PFSK-1 (cell line): ENCODE measurements at regions not wholly inside any gene's neighbourhood (a gene's known extent, or its start where the extent isn't known, plus 50 kb on each side); places are given as distances from the start of the nearest gene placed in this dataset.

Source experiments
- FOXP2 ChIP-seq: optimal IDR thresholded peaks from 2 replicates; pipeline ENCODE3; 2011; ENCODE audit warnings: borderline replicate concordance, control low read depth, inconsistent platforms; ENCODE audit not compliant: insufficient read depth; ENCODE audit errors: extremely low read length, extremely low read depth
- POLR2AphosphoS5 ChIP-seq: IDR thresholded peaks from 2 replicates; pipeline ENCODE4 v1.6.1; 2012; ENCODE audit warnings: low read depth, mild to moderate bottlenecking, control low read depth, low read length, moderate library complexity
- SIN3A ChIP-seq: IDR thresholded peaks from 2 replicates; pipeline ENCODE4 v1.6.1; 2012; ENCODE audit warnings: mild to moderate bottlenecking, low read length, moderate library complexity, borderline replicate concordance; ENCODE audit not compliant: insufficient read depth
- TAF1 ChIP-seq: IDR thresholded peaks from 2 replicates; pipeline ENCODE4 v1.6.1; 2012; ENCODE audit warnings: low read length, control low read depth, borderline replicate concordance; ENCODE audit not compliant: insufficient read depth
- TF ChIP-seq, protein P1 (sequence below), 2 experiments: IDR thresholded peaks; 2 replicates each; pipeline versions ENCODE4 v1.6.1 to v1.8.0; 2011 to 2012; ENCODE audit warnings: low read depth in 2 of 2, low read length in 2 of 2, control low read depth in 1 of 2, inconsistent platforms in 1 of 2, mild to moderate bottlenecking in 1 of 2, moderate library complexity in 1 of 2; ENCODE audit not compliant: insufficient read depth in 1 of 2

DNA sequence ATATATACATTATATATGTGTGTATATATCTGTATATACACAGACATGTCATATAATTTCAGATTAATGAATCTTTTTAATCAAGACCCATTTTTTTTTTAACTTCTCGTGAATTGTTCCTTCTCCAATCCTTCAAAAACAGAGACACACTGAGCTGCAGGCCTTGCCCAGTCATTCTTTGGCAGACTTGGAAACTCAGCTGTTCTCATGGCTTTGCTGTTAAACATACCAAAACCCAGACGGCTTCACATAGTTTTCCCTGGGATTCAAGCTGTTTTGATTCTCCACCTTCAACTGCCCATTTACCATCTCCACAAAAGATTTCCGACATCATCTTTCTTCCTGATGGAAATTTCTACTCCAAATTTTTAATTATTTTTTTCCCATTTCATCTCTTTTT is 148.7 kb downstream of the KCNJ2 start:
- TF ChIP-seq TAF1 (no peak), FOXP2 (no peak), POLR2AphosphoS5 (no peak), SIN3A (no peak)
- TF ChIP-seq, protein P1, sequence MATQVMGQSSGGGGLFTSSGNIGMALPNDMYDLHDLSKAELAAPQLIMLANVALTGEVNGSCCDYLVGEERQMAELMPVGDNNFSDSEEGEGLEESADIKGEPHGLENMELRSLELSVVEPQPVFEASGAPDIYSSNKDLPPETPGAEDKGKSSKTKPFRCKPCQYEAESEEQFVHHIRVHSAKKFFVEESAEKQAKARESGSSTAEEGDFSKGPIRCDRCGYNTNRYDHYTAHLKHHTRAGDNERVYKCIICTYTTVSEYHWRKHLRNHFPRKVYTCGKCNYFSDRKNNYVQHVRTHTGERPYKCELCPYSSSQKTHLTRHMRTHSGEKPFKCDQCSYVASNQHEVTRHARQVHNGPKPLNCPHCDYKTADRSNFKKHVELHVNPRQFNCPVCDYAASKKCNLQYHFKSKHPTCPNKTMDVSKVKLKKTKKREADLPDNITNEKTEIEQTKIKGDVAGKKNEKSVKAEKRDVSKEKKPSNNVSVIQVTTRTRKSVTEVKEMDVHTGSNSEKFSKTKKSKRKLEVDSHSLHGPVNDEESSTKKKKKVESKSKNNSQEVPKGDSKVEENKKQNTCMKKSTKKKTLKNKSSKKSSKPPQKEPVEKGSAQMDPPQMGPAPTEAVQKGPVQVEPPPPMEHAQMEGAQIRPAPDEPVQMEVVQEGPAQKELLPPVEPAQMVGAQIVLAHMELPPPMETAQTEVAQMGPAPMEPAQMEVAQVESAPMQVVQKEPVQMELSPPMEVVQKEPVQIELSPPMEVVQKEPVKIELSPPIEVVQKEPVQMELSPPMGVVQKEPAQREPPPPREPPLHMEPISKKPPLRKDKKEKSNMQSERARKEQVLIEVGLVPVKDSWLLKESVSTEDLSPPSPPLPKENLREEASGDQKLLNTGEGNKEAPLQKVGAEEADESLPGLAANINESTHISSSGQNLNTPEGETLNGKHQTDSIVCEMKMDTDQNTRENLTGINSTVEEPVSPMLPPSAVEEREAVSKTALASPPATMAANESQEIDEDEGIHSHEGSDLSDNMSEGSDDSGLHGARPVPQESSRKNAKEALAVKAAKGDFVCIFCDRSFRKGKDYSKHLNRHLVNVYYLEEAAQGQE (IDR thresholded peaks at IDR 0.05; ENCODE audit: insufficient read depth in 1 of 2, low read depth in 2 of 2, low read length in 2 of 2), result no peak

DNA sequence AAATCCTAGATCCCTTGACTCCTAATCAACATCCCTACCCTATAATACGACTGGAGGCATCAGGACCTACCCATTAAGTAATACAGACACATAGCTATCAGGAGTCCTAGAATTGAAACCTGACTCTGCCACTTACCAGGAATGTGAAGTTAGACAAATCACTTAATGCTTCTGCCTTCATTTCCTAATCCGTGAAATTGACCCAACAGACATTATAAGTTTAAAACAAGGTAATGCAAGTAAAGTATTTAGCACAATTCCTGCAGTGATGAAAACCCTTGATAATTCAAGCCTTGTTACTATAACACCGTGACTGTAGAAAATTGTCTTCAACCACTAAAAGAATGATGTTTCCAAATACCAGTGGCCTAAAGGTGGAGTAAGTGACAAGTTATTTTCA is 150.2 kb downstream of the KCNJ2 start:
- TF ChIP-seq TAF1, result no peak
- no peak for TF ChIP-seq SIN3A
- TF ChIP-seq POLR2AphosphoS5, result no peak
- TF ChIP-seq FOXP2, result no peak
- TF ChIP-seq, protein P1 (IDR thresholded peaks at IDR 0.05; ENCODE audit: insufficient read depth in 1 of 2, low read depth in 2 of 2, low read length in 2 of 2), result no peak

DNA sequence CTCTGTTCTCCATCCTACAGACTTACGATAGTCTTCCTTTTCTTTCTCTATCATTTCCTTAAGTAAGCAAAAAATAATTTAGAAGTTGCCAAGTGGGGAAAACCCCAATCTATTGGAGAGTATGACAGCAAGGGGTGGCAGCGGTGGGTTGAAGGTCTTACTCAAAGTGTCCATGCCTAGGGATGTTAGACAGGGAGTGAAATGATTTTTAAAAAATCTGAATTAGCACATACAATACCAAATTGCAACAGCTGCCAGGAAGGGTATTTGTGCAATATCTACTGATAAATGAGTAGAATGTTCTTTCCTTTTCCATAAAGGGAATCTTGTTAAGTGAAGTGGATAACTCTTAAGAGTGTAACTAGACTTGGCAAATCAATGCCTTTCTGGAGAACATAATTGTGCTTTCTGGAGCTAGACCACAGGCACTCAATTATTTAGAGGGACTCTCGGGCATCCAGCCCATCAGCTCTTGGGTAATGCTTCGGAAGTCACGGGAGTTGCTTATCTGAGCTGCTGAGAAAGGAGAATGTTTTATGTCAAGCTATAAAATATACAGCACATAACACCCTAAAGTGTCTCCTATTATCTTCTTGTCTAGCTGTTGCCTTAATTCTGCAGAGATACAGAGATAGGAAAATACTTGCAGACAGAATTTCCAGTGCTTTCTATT is 151.5 kb downstream of the KCNJ2 start:
- TF ChIP-seq POLR2AphosphoS5, result no peak
- no peak for TF ChIP-seq FOXP2
- TF ChIP-seq, protein P1 (IDR thresholded peaks at IDR 0.05; ENCODE audit: insufficient read depth in 1 of 2, low read depth in 2 of 2, low read length in 2 of 2), result no peak
- TF ChIP-seq TAF1, result no peak

DNA sequence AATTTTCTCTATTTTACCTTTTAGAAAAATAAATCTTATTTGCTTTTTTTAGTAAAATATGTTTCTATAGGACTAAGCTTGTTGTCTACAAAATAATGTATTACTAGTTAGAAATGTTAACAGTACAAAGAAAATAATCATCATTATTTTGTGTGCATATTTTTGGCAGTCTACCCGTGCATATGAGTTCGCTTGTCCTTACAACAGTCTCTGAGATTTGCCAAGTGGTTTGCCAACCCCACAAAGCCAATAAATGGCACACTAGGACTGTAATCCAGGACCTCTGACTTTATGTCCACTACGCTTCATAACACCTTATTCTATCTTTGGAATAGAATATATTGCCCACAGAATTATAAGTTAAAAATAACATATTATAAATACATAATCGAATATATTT is 152.0 kb downstream of the KCNJ2 start:
- no peak for TF ChIP-seq TAF1
- TF ChIP-seq, protein P1 (IDR thresholded peaks at IDR 0.05; ENCODE audit: insufficient read depth in 1 of 2, low read depth in 2 of 2, low read length in 2 of 2), result no peak
- TF ChIP-seq POLR2AphosphoS5, result no peak
- TF ChIP-seq SIN3A, result no peak
- TF ChIP-seq FOXP2, result no peak
